ENCODE measurements at regions not wholly inside any gene's neighbourhood (a gene's known extent, or its start where the extent isn't known, plus 50 kb on each side); places are given as distances from the start of the nearest gene placed in this dataset.

DNA sequence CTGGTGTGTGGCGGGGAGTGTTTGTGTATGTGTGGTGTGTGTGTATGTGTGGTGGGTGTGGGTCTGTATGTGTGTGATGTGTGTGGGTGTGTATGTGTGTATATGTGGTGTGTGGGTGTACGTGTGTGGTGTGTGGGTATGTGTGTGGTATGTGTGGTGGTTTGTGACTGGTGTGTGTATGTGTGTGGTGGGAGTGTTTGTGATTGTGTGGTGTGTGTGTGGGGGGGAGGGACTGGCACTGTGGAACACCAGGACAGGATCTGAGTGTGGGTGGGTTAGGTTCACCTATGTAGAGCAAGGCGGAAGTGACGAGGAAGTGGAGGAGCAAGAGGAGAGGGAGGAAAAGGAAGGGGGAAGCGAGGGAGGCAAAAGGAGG lies 510.8 kb downstream of the SHQ1 start:
- Histone ChIP-seq H3K9me2 (replicated peaks; ENCODE audit: insufficient read depth, low read length) (no peaks in the 10 kb centered on the region), H3K4me2 (ENCODE audit: low read depth, low read length, poor library complexity, severe bottlenecking) (no peak overlapping the region), H3K27ac (ENCODE audit: low read length) (no peak overlapping the region), H3K4me3 (ENCODE audit: low read length) (no peak overlapping the region), H3K79me2 (ENCODE audit: low read length) (no peaks in the 10 kb centered on the region), H3K9ac (ENCODE audit: low read length) (no peak overlapping the region), H4K20me1 (ENCODE audit: insufficient read depth, low read depth, low read length) (no peaks in the 10 kb centered on the region), H3K4me1 (ENCODE audit: low read length) (no peaks in the 10 kb centered on the region), H3K36me3 (ENCODE audit: insufficient read depth, low read length) (no peaks in the 10 kb centered on the region), H3K9me3 (ENCODE audit: low read length) (no peaks in the 10 kb centered on the region), H2AFZ (ENCODE audit: low read length) (no peak overlapping the region), H3K27me3 (ENCODE audit: low read length) (no peaks in the 10 kb centered on the region)
- no peak for DNase-seq

DNA sequence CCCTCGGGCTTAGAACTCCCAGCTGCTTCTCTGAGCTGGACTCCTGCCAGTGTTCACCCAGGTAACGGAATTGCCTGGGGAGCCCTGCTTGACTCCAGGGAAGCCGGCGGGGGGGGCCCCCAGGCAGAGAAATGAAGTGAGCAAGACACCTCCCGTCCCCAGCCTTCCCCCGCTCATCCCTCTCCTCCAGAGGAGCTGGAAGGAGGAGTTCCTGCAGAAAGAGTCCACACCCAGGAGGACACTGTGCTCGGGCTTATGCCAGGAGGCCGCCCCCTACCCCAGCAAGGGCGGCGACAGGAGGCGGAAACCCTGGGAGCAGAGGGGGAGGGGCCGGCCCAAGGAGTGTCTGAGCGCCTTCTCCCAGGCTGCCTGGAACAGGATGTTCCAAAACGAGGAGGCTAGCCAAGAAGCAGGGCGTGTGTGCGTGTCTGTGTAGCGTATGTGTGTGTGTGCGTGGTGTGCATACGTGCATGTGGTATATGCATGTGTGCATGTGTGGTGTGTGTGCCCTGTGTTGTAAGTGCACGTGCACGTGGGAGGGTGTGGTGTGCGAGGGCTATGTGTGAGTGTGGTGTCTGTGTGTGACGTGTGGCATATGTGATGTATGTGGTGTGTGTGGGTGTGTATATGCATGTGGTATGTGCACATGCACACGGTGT lies 511.3 kb downstream of the SHQ1 start:
- H3K9me3 ChIP-seq (ENCODE audit: low read length) = no peaks in the 10 kb centered on the region
- H3K4me3 ChIP-seq (ENCODE audit: low read length) = no peak overlapping the region
- H3K36me3 ChIP-seq (ENCODE audit: insufficient read depth, low read length) = no peaks in the 10 kb centered on the region
- no peaks in the 10 kb centered on the region for H3K27me3 ChIP-seq (ENCODE audit: low read length)
- H3K4me1 ChIP-seq (ENCODE audit: low read length) = no peaks in the 10 kb centered on the region
- no peak overlapping the region for H3K9ac ChIP-seq (ENCODE audit: low read length)
- no peak overlapping the region for H3K4me2 ChIP-seq (ENCODE audit: low read depth, low read length, poor library complexity, severe bottlenecking)
- H4K20me1 ChIP-seq (ENCODE audit: insufficient read depth, low read depth, low read length) = no peaks in the 10 kb centered on the region
- H3K79me2 ChIP-seq (ENCODE audit: low read length) = no peaks in the 10 kb centered on the region
- no peak overlapping the region for H2AFZ ChIP-seq (ENCODE audit: low read length)
- H3K9me2 ChIP-seq (replicated peaks; ENCODE audit: insufficient read depth, low read length) = no peaks in the 10 kb centered on the region
- H3K27ac ChIP-seq (ENCODE audit: low read length) = no peak overlapping the region
- DNase-seq = no peak

DNA sequence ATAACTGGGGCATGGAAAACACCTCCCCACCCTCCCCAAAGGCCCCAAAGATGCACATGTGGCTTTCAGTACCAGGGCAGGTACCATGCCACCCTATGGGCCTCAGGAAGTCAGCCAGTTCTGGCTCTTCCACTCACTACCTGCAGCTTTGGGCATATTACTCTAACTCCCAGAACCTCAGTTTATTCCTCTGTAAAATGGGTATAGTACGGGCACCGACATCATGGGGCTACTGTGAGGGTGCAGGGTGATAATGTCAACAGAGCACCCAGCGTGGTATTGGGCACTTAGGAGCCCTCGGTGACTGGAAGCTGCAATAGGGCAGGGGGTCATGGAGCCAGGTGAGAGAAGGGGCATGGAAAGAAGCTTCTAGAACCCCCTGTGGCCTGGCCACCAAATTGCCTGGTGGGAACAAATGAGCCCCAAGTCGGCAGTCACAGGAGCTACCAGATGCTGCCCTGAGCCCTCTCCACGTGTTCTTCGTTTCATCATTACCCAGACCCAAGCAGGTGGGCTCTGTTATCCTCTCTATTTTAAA lies 512.1 kb downstream of the SHQ1 start:
- Histone ChIP-seq H3K4me1 (ENCODE audit: low read length) (no peaks in the 10 kb centered on the region), H3K36me3 (ENCODE audit: insufficient read depth, low read length) (no peaks in the 10 kb centered on the region), H3K9me3 (ENCODE audit: low read length) (no peaks in the 10 kb centered on the region), H3K9me2 (replicated peaks; ENCODE audit: insufficient read depth, low read length) (no peaks in the 10 kb centered on the region), H3K27ac (ENCODE audit: low read length) (no peak overlapping the region), H3K9ac (ENCODE audit: low read length) (no peak overlapping the region), H3K4me2 (ENCODE audit: low read depth, low read length, poor library complexity, severe bottlenecking) (no peak overlapping the region), H3K27me3 (ENCODE audit: low read length) (no peaks in the 10 kb centered on the region), H2AFZ (ENCODE audit: low read length) (no peak overlapping the region), H3K4me3 (ENCODE audit: low read length) (no peak overlapping the region), H4K20me1 (ENCODE audit: insufficient read depth, low read depth, low read length) (no peaks in the 10 kb centered on the region), H3K79me2 (ENCODE audit: low read length) (no peaks in the 10 kb centered on the region)
- DNase-seq = no peak

DNA sequence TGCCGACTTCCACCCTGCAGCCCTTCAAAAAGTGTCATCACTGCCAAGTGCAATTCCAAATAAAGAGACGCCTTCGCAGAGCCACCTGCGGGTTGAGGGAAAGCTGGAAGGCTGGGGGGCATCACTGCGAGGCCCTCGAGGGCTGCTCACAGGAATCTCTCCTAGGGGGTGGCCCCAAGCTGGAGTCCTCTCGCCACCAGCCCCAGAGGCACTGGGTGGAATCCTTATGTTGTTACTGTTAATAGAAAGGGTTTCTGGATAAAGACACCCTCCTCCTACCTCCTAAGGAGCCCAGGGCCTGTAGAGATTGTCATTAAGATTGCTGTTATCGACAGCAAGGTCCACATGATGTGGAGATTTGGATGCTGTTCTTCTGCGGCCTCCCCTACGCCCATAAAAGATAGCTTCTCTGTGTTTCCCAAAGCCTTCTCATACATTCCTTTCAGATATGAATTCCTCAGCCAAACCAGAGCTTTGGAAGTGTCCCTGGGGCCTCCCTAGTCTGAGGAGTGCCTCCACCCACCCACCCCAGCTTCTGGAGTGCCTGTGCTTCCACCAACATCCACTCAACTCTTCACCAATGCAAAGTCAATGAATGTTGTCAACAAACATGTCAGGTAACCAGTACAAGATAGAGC lies 512.7 kb downstream of the SHQ1 start:
- H3K4me2 ChIP-seq (ENCODE audit: low read depth, low read length, poor library complexity, severe bottlenecking) = no peak overlapping the region
- no peaks in the 10 kb centered on the region for H3K27me3 ChIP-seq (ENCODE audit: low read length)
- no peaks in the 10 kb centered on the region for H3K36me3 ChIP-seq (ENCODE audit: insufficient read depth, low read length)
- no peaks in the 10 kb centered on the region for H3K79me2 ChIP-seq (ENCODE audit: low read length)
- H3K4me1 ChIP-seq (ENCODE audit: low read length) = no peaks in the 10 kb centered on the region
- no peak for DNase-seq
- H3K9me3 ChIP-seq (ENCODE audit: low read length) = no peaks in the 10 kb centered on the region
- no peak overlapping the region for H3K4me3 ChIP-seq (ENCODE audit: low read length)
- no peak overlapping the region for H2AFZ ChIP-seq (ENCODE audit: low read length)
- H3K9ac ChIP-seq (ENCODE audit: low read length) = no peak overlapping the region
- H3K9me2 ChIP-seq (replicated peaks; ENCODE audit: insufficient read depth, low read length) = no peaks in the 10 kb centered on the region
- no peak overlapping the region for H3K27ac ChIP-seq (ENCODE audit: low read length)
- no peaks in the 10 kb centered on the region for H4K20me1 ChIP-seq (ENCODE audit: insufficient read depth, low read depth, low read length)

DNA sequence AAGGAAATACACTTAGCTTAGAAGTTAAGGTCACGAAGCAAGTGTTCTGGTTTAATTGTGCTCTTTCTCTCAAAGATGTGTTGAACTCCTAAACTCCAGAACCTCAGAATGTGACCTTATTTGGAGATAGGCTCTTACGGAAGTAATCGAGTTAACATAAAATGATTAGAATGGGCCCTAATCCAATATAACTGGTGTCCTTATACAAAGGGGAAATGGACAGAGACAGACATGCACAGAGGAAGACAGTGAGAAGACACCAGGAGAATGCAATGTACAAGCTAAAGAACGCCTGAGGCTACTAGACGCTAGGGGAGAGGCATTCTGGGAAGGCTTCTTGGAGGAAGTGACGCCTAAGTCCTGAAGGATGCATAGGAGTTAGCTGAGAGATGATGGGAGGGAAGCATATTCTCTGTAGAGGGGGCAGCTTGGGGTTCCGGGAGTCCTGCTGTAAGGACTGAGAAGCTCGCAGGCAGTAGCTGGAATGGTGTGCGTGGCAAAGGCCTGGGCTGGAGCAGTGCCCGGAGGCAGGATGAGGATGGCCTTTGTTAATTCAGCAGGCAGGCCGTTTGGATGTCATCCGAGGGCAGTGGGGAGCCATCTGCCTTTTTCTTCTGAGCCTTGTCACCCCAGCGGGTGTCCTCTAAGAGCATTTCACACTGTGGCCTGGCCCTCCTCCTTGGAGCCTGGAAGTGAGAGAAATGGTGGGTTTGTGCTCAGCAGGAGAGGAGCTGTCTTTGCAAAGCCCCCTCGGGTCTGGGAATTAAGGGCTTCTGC lies 513.4 kb downstream of the SHQ1 start:
- Histone ChIP-seq H3K4me2 (ENCODE audit: low read depth, low read length, poor library complexity, severe bottlenecking) (no peak overlapping the region), H2AFZ (ENCODE audit: low read length) (no peak overlapping the region), H3K36me3 (ENCODE audit: insufficient read depth, low read length) (no peaks in the 10 kb centered on the region)

DNA sequence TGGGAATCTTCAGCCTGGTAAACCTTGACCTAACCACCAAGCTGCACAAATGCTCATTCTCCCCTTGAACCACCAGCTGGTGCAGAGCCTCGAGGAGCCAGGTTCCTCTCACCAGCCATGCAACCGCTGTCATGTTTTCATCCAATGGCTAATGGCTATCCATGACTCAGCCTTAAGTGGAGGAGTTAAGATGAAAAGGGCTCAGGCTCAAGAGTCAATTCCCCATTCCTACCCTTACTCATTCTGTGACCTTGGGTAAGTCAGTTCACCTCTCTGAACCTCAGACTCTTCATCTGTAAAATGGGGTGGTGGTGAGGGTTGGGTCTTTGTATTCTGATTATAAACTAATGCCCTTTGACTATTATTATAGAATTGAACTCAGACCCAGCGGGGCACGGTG lies 515.6 kb downstream of the SHQ1 start:
- Histone ChIP-seq H3K79me2 (ENCODE audit: low read length) (no peaks in the 10 kb centered on the region), H3K27ac (ENCODE audit: low read length) (no peak overlapping the region), H3K4me2 (ENCODE audit: low read depth, low read length, poor library complexity, severe bottlenecking) (no peak overlapping the region), H4K20me1 (ENCODE audit: insufficient read depth, low read depth, low read length) (no peaks in the 10 kb centered on the region), H3K27me3 (ENCODE audit: low read length) (no peaks in the 10 kb centered on the region), H3K9me3 (ENCODE audit: low read length) (no peaks in the 10 kb centered on the region), H3K4me3 (ENCODE audit: low read length) (no peak overlapping the region), H2AFZ (ENCODE audit: low read length) (no peak overlapping the region), H3K9ac (ENCODE audit: low read length) (no peak overlapping the region), H3K9me2 (replicated peaks; ENCODE audit: insufficient read depth, low read length) (no peaks in the 10 kb centered on the region), H3K36me3 (ENCODE audit: insufficient read depth, low read length) (no peaks in the 10 kb centered on the region), H3K4me1 (ENCODE audit: low read length) (no peaks in the 10 kb centered on the region)
- no peak for DNase-seq

More for the DNA sequence above, 513.4 kb downstream of the SHQ1 start:
- no peaks in the 10 kb centered on the region for H3K9me2 ChIP-seq (replicated peaks; ENCODE audit: insufficient read depth, low read length)
- DNase-seq = no peak
- no peaks in the 10 kb centered on the region for H4K20me1 ChIP-seq (ENCODE audit: insufficient read depth, low read depth, low read length)
- H3K9me3 ChIP-seq (ENCODE audit: low read length) = no peaks in the 10 kb centered on the region
- H3K4me1 ChIP-seq (ENCODE audit: low read length) = no peaks in the 10 kb centered on the region
- no peak overlapping the region for H3K4me3 ChIP-seq (ENCODE audit: low read length)
- H3K9ac ChIP-seq (ENCODE audit: low read length) = no peak overlapping the region
- H3K27ac ChIP-seq (ENCODE audit: low read length) = no peak overlapping the region
- H3K79me2 ChIP-seq (ENCODE audit: low read length) = no peaks in the 10 kb centered on the region
- no peaks in the 10 kb centered on the region for H3K27me3 ChIP-seq (ENCODE audit: low read length)

DNA sequence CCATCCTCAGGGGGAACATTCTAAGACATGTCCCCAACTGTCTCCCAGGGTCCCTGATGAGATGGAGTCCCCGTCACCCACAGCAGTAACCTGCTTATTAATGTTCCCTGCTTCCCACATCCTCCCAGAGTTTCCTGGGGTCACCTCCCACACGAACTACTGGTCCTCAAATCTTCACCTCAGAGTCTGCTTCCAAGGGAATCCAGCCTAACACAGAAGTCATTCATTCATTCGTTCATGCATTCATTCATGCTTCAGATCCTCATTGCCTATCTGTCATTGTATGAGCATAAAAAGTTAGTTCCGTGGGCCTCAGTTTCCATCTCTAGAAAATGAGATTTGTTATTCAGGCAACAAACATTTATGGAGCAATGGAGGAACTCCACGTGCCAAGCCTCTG lies 516.2 kb downstream of the SHQ1 start:
- no peak overlapping the region for H3K9ac ChIP-seq (ENCODE audit: low read length)
- H3K79me2 ChIP-seq (ENCODE audit: low read length) = no peaks in the 10 kb centered on the region
- H4K20me1 ChIP-seq (ENCODE audit: insufficient read depth, low read depth, low read length) = no peaks in the 10 kb centered on the region
- no peaks in the 10 kb centered on the region for H3K9me2 ChIP-seq (replicated peaks; ENCODE audit: insufficient read depth, low read length)
- no peaks in the 10 kb centered on the region for H3K27me3 ChIP-seq (ENCODE audit: low read length)
- no peak overlapping the region for H3K4me2 ChIP-seq (ENCODE audit: low read depth, low read length, poor library complexity, severe bottlenecking)
- H2AFZ ChIP-seq (ENCODE audit: low read length) = no peak overlapping the region
- no peaks in the 10 kb centered on the region for H3K9me3 ChIP-seq (ENCODE audit: low read length)
- H3K4me1 ChIP-seq (ENCODE audit: low read length) = no peaks in the 10 kb centered on the region
- no peak overlapping the region for H3K4me3 ChIP-seq (ENCODE audit: low read length)
- H3K27ac ChIP-seq (ENCODE audit: low read length) = no peak overlapping the region
- no peaks in the 10 kb centered on the region for H3K36me3 ChIP-seq (ENCODE audit: insufficient read depth, low read length)
- DNase-seq = no peak

DNA sequence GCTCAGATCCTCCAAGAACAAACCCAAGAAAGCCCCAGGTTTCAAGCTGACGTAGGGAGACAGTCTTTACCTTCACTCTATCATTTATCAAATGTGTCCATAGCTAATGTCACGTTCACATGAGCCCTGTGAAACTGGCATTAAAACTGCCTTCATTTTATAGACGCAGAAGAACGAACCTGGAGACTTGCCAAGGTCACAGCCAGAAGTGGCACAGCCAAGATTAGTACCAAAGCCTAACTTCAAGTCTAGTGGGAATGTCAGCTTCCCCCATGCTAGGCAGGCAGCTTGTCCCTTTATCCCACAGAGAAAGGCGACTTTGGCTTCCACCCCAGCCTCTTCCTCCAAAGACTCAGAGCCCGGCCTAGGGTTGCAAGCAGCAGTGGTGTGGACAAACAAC lies 517.2 kb downstream of the SHQ1 start:
- H3K4me2 ChIP-seq (ENCODE audit: low read depth, low read length, poor library complexity, severe bottlenecking) = no peak overlapping the region
- H3K9me2 ChIP-seq (replicated peaks; ENCODE audit: insufficient read depth, low read length) = no peaks in the 10 kb centered on the region
- no peaks in the 10 kb centered on the region for H3K79me2 ChIP-seq (ENCODE audit: low read length)
- DNase-seq = no peak
- no peak overlapping the region for H3K27ac ChIP-seq (ENCODE audit: low read length)
- H2AFZ ChIP-seq (ENCODE audit: low read length) = no peak overlapping the region
- no peaks in the 10 kb centered on the region for H3K36me3 ChIP-seq (ENCODE audit: insufficient read depth, low read length)
- H3K4me1 ChIP-seq (ENCODE audit: low read length) = no peaks in the 10 kb centered on the region
- no peaks in the 10 kb centered on the region for H3K9me3 ChIP-seq (ENCODE audit: low read length)
- H4K20me1 ChIP-seq (ENCODE audit: insufficient read depth, low read depth, low read length) = no peaks in the 10 kb centered on the region
- no peaks in the 10 kb centered on the region for H3K27me3 ChIP-seq (ENCODE audit: low read length)
- no peak overlapping the region for H3K4me3 ChIP-seq (ENCODE audit: low read length)
- H3K9ac ChIP-seq (ENCODE audit: low read length) = no peak overlapping the region
